Neural cell (in vitro differentiated cells): ENCODE measurements at regions not wholly inside any gene's neighbourhood (a gene's known extent, or its start where the extent isn't known, plus 50 kb on each side); places are given as distances from the start of the nearest gene placed in this dataset.

ENCODE experiments used
- H2AFZ ChIP-seq: fragments of 200-600, 300-800 bp; sonication (generic), shearing (Covaris generic); 2 replicates; pipeline ENCODE4 v1.6.0; 2014; ENCODE audit warnings: low read depth, mild to moderate bottlenecking, antibody characterized with exemption, low read length, moderate library complexity
- H3F3A ChIP-seq: fragments of 200-600 bp; shearing (Covaris generic); 2 replicates; pipeline ENCODE4 v1.6.1; 2016; ENCODE audit warnings: mild to moderate bottlenecking, moderate library complexity, mixed read lengths, antibody characterized with exemption, low read length; ENCODE audit not compliant: insufficient read depth, poor library complexity, severe bottlenecking
- H3K27ac ChIP-seq: fragments of 200-600, 300-800 bp; sonication (generic), shearing (Covaris generic); 2 replicates; pipeline ENCODE4 v1.5.1; 2014; ENCODE audit warnings: mild to moderate bottlenecking, low read length, moderate library complexity
- H3K27me3 ChIP-seq: fragments of 300-800, 200-600 bp; sonication (generic), shearing (Covaris generic); 2 replicates; pipeline ENCODE4 v1.6.0; 2014; ENCODE audit warnings: mild to moderate bottlenecking, low read depth, low read length, moderate library complexity; ENCODE audit not compliant: insufficient read depth
- H3K36me3 ChIP-seq: fragments of 300-800, 200-600 bp; sonication (generic), shearing (Covaris generic); 2 replicates; pipeline ENCODE4 v1.5.1; 2014; ENCODE audit warnings: mild to moderate bottlenecking, antibody characterized with exemption, low read length, moderate library complexity; ENCODE audit not compliant: insufficient read depth
- H3K4me2 ChIP-seq: fragments of 300-800, 200-600 bp; sonication (generic), shearing (Covaris generic); 2 replicates; pipeline ENCODE4 v1.6.0; 2014; ENCODE audit warnings: mild to moderate bottlenecking, low read length
- H3K4me3 ChIP-seq: fragments of 300-800, 200-600 bp; sonication (generic), shearing (Covaris generic); 2 replicates; pipeline ENCODE4 v1.5.1; 2014; ENCODE audit warnings: mild to moderate bottlenecking, low read length, moderate library complexity
- H3K79me2 ChIP-seq: fragments of 200-600 bp; shearing (Covaris generic); replicated peaks from 2 replicates; pipeline ENCODE4 v1.6.0; 2014; ENCODE audit warnings: mild to moderate bottlenecking, low read length, moderate library complexity; ENCODE audit not compliant: insufficient read depth
- H3K9ac ChIP-seq: fragments of 300-800, 200-600 bp; sonication (generic), shearing (Covaris generic); 2 replicates; pipeline ENCODE4 v1.6.1; 2016; ENCODE audit warnings: mild to moderate bottlenecking, low read length, mixed read lengths
- H3K9me2 ChIP-seq: fragments of 200-600 bp; shearing (Covaris generic); 2 replicates; pipeline ENCODE4 v1.6.1; 2016; ENCODE audit warnings: mild to moderate bottlenecking, low read length, mixed read lengths; ENCODE audit not compliant: insufficient read depth
- H3K9me3 ChIP-seq: fragments of 200-600, 300-800 bp; sonication (generic), shearing (Covaris generic); 2 replicates; pipeline ENCODE4 v1.6.1; 2016; ENCODE audit warnings: mild to moderate bottlenecking, mixed run types, low read length, moderate library complexity, mixed read lengths
- H4K20me1 ChIP-seq: fragments of 200-600 bp; shearing (Covaris generic); 2 replicates; pipeline ENCODE4 v1.6.1; 2016; ENCODE audit warnings: mild to moderate bottlenecking, mixed run types; ENCODE audit not compliant: insufficient read depth
- EP300 ChIP-seq: fragments of 450-650 bp; conservative IDR thresholded peaks from 2 replicates; pipeline ENCODE4 v1.6.1; 2014; ENCODE audit warnings: antibody characterized with exemption, mild to moderate bottlenecking, moderate library complexity; ENCODE audit not compliant: poor library complexity, severe bottlenecking
- EZH2 ChIP-seq: fragments of 200-600, 300-800 bp; shearing (Covaris generic), sonication (generic); IDR thresholded peaks from 2 replicates; pipeline ENCODE4 v1.6.1; 2014; ENCODE audit warnings: antibody characterized with exemption, low read length, borderline replicate concordance, mild to moderate bottlenecking; ENCODE audit not compliant: insufficient read depth, poor library complexity, severe bottlenecking
- MXI1 ChIP-seq: fragments of 450-650 bp; conservative IDR thresholded peaks from 2 replicates; pipeline ENCODE4 v1.6.1; 2014; ENCODE audit warnings: antibody characterized with exemption, mild to moderate bottlenecking; ENCODE audit not compliant: poor library complexity, severe bottlenecking
- POLR2AphosphoS5 ChIP-seq: IDR thresholded peaks from 2 replicates; pipeline ENCODE4 v1.6.1; 2012
- RAD21 ChIP-seq: fragments of 450-650 bp; conservative IDR thresholded peaks from 2 replicates; pipeline ENCODE4 v1.6.1; 2014; ENCODE audit warnings: antibody characterized with exemption, mild to moderate bottlenecking, moderate library complexity
- SMC3 ChIP-seq: fragments of 450-650 bp; conservative IDR thresholded peaks from 2 replicates; pipeline ENCODE4 v1.6.1; 2014; ENCODE audit warnings: antibody characterized with exemption, mild to moderate bottlenecking, moderate library complexity; ENCODE audit not compliant: poor library complexity
- TAF1 ChIP-seq: IDR thresholded peaks from 2 replicates; pipeline ENCODE4 v1.6.1; 2012; ENCODE audit warnings: low read depth
- TF ChIP-seq, protein P1 (sequence below): fragments of 450-650 bp; IDR thresholded peaks from 2 replicates; pipeline ENCODE4 v1.5.1; 2014; ENCODE audit warnings: antibody characterized with exemption, mild to moderate bottlenecking, moderate library complexity; ENCODE audit not compliant: poor library complexity, severe bottlenecking
- TF ChIP-seq, protein P2 (sequence below): IDR thresholded peaks from 2 replicates; pipeline ENCODE4 v1.6.1; 2012; ENCODE audit warnings: borderline replicate concordance

GRCh38 chr14:52202151-52202550, 65.3 kb upstream of the PTGDR start:
- Histone ChIP-seq H3K9me3 (no peaks in the 10 kb centered on the region), H3K9ac (no peak overlapping the region), H3K9me2 (no peaks in the 10 kb centered on the region), H3F3A (no peaks in the 10 kb centered on the region), H4K20me1 (no peaks in the 10 kb centered on the region), H2AFZ (no peak overlapping the region), H3K36me3 (no peaks in the 10 kb centered on the region), H3K27me3 (no peaks in the 10 kb centered on the region), H3K4me3 (no peak overlapping the region), H3K79me2 (no peaks in the 10 kb centered on the region), H3K4me2 (no peak overlapping the region), H3K27ac (no peak overlapping the region)
- TF ChIP-seq, protein P1, sequence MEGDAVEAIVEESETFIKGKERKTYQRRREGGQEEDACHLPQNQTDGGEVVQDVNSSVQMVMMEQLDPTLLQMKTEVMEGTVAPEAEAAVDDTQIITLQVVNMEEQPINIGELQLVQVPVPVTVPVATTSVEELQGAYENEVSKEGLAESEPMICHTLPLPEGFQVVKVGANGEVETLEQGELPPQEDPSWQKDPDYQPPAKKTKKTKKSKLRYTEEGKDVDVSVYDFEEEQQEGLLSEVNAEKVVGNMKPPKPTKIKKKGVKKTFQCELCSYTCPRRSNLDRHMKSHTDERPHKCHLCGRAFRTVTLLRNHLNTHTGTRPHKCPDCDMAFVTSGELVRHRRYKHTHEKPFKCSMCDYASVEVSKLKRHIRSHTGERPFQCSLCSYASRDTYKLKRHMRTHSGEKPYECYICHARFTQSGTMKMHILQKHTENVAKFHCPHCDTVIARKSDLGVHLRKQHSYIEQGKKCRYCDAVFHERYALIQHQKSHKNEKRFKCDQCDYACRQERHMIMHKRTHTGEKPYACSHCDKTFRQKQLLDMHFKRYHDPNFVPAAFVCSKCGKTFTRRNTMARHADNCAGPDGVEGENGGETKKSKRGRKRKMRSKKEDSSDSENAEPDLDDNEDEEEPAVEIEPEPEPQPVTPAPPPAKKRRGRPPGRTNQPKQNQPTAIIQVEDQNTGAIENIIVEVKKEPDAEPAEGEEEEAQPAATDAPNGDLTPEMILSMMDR: no peak
- TF ChIP-seq EP300: no peak

DNA sequence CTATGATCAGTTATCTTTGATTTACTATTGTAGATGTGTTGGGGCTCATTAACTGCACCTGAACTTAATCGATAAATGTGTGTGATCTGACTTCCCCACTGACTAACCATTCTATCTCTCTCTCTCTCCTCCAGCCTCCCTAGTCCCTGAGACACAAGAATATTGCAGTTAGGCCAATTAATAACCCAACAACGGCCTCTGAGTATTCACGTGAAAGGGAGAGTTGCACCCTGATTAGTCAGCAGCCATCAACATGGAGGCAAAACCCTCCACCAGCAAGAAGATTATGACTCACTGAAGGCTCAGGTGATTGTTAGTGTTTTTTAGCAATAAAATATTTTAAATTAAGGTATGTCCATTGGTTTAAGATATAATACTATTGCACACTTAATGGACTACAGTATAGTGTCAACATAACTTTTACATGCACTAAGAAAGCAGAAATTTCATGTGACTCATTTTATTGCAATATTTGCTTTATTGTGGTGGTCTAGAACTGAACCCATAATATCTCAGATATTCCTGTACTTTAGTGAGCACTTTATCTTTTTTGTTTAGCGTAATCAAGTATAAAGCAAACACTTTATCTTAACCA, 77.1 kb upstream of the PTGDR start:
- Histone ChIP-seq H3K4me2 (no peak overlapping the region), H3F3A (no peaks in the 10 kb centered on the region), H3K9ac (no peak overlapping the region), H2AFZ (no peak overlapping the region), H3K27me3 (no peaks in the 10 kb centered on the region), H3K9me2 (no peaks in the 10 kb centered on the region), H3K27ac (no peak overlapping the region), H4K20me1 (no peaks in the 10 kb centered on the region), H3K9me3 (no peaks in the 10 kb centered on the region), H3K4me3 (no peak overlapping the region), H3K79me2 (no peaks in the 10 kb centered on the region), H3K36me3 (no peaks in the 10 kb centered on the region)
- no peak for TF ChIP-seq MXI1
- TF ChIP-seq EP300: no peak
- TF ChIP-seq RAD21: no peak
- TF ChIP-seq POLR2AphosphoS5: no peak
- TF ChIP-seq EZH2: no peak
- TF ChIP-seq TAF1: no peak
- TF ChIP-seq, protein P1: no peak
- no peak for TF ChIP-seq SMC3
- TF ChIP-seq, protein P2, sequence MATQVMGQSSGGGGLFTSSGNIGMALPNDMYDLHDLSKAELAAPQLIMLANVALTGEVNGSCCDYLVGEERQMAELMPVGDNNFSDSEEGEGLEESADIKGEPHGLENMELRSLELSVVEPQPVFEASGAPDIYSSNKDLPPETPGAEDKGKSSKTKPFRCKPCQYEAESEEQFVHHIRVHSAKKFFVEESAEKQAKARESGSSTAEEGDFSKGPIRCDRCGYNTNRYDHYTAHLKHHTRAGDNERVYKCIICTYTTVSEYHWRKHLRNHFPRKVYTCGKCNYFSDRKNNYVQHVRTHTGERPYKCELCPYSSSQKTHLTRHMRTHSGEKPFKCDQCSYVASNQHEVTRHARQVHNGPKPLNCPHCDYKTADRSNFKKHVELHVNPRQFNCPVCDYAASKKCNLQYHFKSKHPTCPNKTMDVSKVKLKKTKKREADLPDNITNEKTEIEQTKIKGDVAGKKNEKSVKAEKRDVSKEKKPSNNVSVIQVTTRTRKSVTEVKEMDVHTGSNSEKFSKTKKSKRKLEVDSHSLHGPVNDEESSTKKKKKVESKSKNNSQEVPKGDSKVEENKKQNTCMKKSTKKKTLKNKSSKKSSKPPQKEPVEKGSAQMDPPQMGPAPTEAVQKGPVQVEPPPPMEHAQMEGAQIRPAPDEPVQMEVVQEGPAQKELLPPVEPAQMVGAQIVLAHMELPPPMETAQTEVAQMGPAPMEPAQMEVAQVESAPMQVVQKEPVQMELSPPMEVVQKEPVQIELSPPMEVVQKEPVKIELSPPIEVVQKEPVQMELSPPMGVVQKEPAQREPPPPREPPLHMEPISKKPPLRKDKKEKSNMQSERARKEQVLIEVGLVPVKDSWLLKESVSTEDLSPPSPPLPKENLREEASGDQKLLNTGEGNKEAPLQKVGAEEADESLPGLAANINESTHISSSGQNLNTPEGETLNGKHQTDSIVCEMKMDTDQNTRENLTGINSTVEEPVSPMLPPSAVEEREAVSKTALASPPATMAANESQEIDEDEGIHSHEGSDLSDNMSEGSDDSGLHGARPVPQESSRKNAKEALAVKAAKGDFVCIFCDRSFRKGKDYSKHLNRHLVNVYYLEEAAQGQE: no peak
